ENCODE measurements at regions not wholly inside any gene's neighbourhood (a gene's known extent, or its start where the extent isn't known, plus 50 kb on each side); places are given as distances from the start of the nearest gene placed in this dataset.

- no peak overlapping the region for H3K9ac ChIP-seq
- no peak overlapping the region for H3K4me3 ChIP-seq (ENCODE audit: low read depth, low read length)
- no peak overlapping the region for H3K27ac ChIP-seq
- H3K79me2 ChIP-seq, result no peaks in the 10 kb centered on the region
- H3K9me3 ChIP-seq (ENCODE audit: control insufficient read depth, low read length), result no peaks in the 10 kb centered on the region
- no peaks in the 10 kb centered on the region for H3K4me1 ChIP-seq
- H3K4me2 ChIP-seq (ENCODE audit: low read length), result no peak overlapping the region
- H2AFZ ChIP-seq, result no peak overlapping the region
- H3K36me3 ChIP-seq (ENCODE audit: control insufficient read depth, insufficient read depth, low read length), result no peaks in the 10 kb centered on the region
- TF ChIP-seq CTCF (IDR thresholded peaks at IDR 0.05), result no peak
- H3K27me3 ChIP-seq (ENCODE audit: control insufficient read depth, insufficient read depth, low read length), result no peaks in the 10 kb centered on the region
These were observed 225.7 kb downstream of the UTP18 start for GRCh38 chr17:51486091-51486490.

GRCh38 chr17:51486885-51487520 lies 226.7 kb downstream of the UTP18 start:
- no peaks in the 10 kb centered on the region for H3K9me3 ChIP-seq (ENCODE audit: control insufficient read depth, low read length)
- no peaks in the 10 kb centered on the region for H3K27me3 ChIP-seq (ENCODE audit: control insufficient read depth, insufficient read depth, low read length)
- no peak overlapping the region for H2AFZ ChIP-seq
- no peaks in the 10 kb centered on the region for H3K36me3 ChIP-seq (ENCODE audit: control insufficient read depth, insufficient read depth, low read length)
- no peak for TF ChIP-seq CTCF (IDR thresholded peaks at IDR 0.05)
- no peaks in the 10 kb centered on the region for H3K4me1 ChIP-seq
- no peak overlapping the region for H3K4me3 ChIP-seq (ENCODE audit: low read depth, low read length)
- no peaks in the 10 kb centered on the region for H3K79me2 ChIP-seq
- H3K4me2 ChIP-seq (ENCODE audit: low read length), result no peak overlapping the region
- H3K9ac ChIP-seq, result no peak overlapping the region
- H3K27ac ChIP-seq, result no peak overlapping the region

GRCh38 chr17:51487947-51488346 lies 227.6 kb downstream of the UTP18 start:
- Histone ChIP-seq H3K4me2 (ENCODE audit: low read length) (no peak overlapping the region), H3K36me3 (ENCODE audit: control insufficient read depth, insufficient read depth, low read length) (no peaks in the 10 kb centered on the region), H2AFZ (no peak overlapping the region), H3K9me3 (ENCODE audit: control insufficient read depth, low read length) (no peaks in the 10 kb centered on the region), H3K79me2 (peaks cover 2% of the 10 kb centered on the region), H3K27ac (no peak overlapping the region), H3K9ac (no peak overlapping the region), H3K27me3 (ENCODE audit: control insufficient read depth, insufficient read depth, low read length) (no peaks in the 10 kb centered on the region), H3K4me3 (ENCODE audit: low read depth, low read length) (no peak overlapping the region), H3K4me1 (no peaks in the 10 kb centered on the region)
- no peak for TF ChIP-seq CTCF (IDR thresholded peaks at IDR 0.05)

GRCh38 chr17:51491416-51491815 lies 231.1 kb downstream of the UTP18 start:
- Histone ChIP-seq H3K36me3 (ENCODE audit: control insufficient read depth, insufficient read depth, low read length) (no peaks in the 10 kb centered on the region), H3K4me2 (ENCODE audit: low read length) (no peak overlapping the region), H3K79me2 (peaks cover 2% of the 10 kb centered on the region), H3K9ac (no peak overlapping the region), H3K4me3 (ENCODE audit: low read depth, low read length) (no peak overlapping the region), H3K4me1 (no peaks in the 10 kb centered on the region), H3K27me3 (ENCODE audit: control insufficient read depth, insufficient read depth, low read length) (no peaks in the 10 kb centered on the region), H3K27ac (no peak overlapping the region), H2AFZ (no peak overlapping the region), H3K9me3 (ENCODE audit: control insufficient read depth, low read length) (no peaks in the 10 kb centered on the region)
- no peak for TF ChIP-seq CTCF (IDR thresholded peaks at IDR 0.05)

- peaks cover 2% of the 10 kb centered on the region for H3K79me2 ChIP-seq
- no peaks in the 10 kb centered on the region for H3K9me3 ChIP-seq (ENCODE audit: control insufficient read depth, low read length)
- H3K27me3 ChIP-seq (ENCODE audit: control insufficient read depth, insufficient read depth, low read length), result no peaks in the 10 kb centered on the region
- no peak for TF ChIP-seq CTCF (IDR thresholded peaks at IDR 0.05)
- H3K4me2 ChIP-seq (ENCODE audit: low read length), result no peak overlapping the region
- H3K4me3 ChIP-seq (ENCODE audit: low read depth, low read length), result no peak overlapping the region
- H3K27ac ChIP-seq, result no peak overlapping the region
- no peak overlapping the region for H2AFZ ChIP-seq
- no peaks in the 10 kb centered on the region for H3K4me1 ChIP-seq
- H3K9ac ChIP-seq, result no peak overlapping the region
- no peaks in the 10 kb centered on the region for H3K36me3 ChIP-seq (ENCODE audit: control insufficient read depth, insufficient read depth, low read length)
These were observed 232.9 kb downstream of the UTP18 start for GRCh38 chr17:51493206-51493605.

Measured in parathyroid adenoma (tissue), 2 donors.